ENCODE measurements at regions not wholly inside any gene's neighbourhood (a gene's known extent, or its start where the extent isn't known, plus 50 kb on each side); places are given as distances from the start of the nearest gene placed in this dataset.

DNA sequence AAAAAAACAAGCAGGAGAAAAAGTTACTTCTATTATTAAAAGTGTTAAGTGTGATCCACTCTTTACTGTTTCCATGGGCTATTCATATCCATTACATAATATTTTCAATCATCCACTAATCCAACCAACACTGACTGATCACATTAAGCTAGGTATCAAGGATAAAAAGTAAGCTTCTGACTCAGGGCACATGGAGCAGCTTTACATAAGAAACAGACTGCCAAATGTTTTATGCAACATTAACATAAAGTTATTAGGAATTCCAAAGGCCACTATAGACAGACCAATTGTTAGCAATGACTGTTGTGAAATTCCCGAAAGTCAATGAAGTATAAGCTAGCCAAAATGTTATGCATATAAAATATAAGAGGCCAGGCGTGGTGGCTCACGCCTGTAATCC lies 277.6 kb downstream of the ZEB2 start:
- no peak for DNase-seq (ENCODE audit: low read depth)

DNA sequence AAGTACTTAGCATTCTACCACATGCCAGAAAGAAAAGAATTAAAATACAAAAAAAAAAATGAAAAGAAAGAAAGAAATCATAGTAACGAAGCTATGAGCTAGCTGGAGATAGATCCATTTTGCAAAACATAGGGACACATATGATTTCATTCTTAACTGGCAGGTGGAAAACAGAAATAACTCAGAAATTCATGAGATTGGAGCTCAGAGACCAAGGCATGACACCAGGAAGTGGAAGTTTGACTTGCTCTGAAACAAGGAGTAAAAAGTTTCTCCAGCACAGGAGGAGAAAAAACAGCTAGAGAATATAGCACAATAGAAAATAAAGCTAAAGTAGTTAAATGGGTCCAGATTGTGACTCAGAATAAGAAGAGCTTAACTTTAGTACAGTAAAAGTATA lies 278.1 kb downstream of the ZEB2 start:
- DNase-seq (ENCODE audit: low read depth) = no peak

DNA sequence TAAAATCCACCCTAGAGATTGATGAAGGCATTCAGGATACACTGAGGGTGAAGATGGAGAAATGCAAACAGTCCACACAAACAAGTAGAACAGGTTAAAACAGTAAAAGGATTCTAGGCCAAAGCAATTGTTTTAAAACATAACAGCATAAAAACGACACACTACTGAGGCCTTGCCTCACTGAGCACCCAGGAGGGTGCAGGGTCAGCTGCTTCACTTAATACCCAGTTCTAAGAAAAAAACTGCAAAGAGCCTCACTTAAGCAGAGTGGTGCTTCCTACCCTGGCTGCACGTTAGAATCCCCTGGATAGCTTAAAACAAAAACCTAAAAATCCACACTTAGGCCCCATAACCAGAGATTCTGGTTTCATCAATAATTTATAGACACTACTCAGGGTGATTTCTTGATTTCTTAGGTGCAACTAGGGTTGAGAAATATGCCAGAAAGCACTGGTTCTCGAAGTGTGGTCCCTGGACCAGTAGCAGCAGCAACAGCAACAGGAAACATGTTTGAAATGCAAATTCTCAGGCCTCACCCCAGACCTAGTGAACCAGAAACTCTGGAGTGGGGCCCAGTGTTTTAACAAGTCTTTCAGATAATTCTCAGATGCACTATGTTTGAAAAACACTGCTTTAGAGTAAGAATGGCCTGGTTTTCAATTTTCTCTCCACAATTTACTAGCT lies 279.1 kb downstream of the ZEB2 start:
- DNase-seq (ENCODE audit: low read depth) = no peak

DNA sequence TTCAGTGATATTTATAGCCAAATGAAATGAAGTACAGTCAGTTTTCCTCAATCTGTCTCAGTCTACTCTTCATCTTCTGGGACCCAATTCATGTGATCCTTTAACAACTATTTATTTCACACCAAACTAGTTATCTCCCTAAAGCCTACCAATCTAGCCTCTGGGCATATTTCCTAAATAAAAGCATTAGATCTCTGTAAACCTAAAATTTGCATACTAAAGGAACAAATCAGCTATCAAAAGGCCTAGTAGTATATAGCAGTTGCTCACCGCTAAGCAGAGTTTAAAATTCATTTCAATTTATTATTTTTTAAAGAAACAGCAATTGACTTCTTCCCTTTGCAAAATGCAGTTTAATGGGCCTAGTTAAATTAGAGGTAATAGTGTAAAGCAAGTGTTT lies 280.2 kb downstream of the ZEB2 start:
- no peak for DNase-seq (ENCODE audit: low read depth)

DNA sequence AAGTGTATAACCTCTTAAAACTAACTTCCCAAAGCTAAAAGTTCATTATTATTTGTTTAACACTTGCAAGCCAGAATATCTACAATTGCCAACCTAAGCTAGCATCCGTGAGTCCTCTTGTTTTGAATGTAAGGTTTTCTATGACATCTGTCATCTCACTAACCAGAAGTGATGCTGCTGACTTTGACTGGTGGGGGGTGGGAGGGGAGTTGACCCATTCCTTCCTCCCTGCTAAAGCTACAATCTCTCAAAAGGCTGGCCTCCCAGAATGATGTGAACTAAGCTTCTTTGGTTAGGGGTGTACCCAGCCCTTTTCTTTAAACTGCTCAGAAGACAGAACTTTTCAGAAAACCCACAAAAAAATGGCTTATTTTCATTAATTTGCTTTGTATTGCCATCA lies 280.6 kb downstream of the ZEB2 start:
- no peak for DNase-seq (ENCODE audit: low read depth)

DNA sequence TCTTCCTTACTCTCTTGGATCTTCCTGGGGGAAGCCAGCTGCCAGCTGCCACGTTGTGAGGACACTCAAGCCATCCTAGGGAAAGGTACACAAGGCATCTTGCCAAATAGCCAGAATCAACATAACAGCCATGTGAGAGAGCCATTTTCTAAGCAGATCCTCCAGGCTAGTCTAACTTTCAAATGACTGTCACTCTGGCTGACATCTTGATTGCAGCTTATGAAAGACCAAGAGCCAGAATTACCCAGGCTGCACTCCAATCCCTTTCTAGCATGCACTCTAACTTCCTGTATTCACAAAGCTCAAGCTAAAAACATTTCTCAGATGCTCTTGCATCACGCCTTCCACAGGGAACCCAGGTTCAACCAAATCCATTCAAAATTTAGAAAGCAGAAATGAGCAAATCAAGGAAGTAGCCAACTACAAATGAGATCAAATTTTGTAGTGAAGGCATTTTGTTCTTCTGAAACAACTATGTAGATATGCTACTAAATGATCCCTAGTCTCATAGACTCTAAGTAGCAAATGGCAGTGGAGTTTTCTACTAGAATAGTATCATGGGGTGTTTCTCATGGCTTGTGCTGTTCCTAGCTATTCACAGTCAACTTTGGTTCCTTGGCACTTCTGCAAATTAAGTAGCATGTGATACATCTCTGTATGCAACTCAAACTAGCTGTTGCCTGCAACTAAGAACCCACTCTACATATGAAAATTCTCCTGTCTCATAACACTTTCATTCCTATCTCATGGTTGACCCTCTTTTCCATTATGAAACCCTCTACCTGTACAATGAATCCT lies 281.9 kb downstream of the ZEB2 start:
- DNase-seq (ENCODE audit: low read depth) = no peak

DNA sequence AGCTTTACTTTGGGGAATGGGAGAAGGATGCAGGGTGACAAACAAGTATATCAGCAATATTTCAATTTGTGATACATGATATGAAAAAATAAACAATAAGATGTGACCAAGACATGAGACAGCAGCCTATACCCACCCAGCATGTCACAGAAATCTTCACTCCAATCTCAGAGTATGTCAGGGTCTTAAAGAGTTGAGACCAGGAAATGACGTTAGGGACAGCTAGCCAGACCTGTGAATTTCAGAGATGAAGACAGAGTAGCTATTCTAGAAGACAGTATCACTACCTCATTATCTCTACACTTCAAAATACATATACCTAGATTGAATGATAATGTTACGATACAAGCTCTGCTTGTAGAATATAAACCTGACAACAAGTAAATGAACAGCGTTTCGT lies 282.8 kb downstream of the ZEB2 start:
- DNase-seq (ENCODE audit: low read depth) = no peak

DNA sequence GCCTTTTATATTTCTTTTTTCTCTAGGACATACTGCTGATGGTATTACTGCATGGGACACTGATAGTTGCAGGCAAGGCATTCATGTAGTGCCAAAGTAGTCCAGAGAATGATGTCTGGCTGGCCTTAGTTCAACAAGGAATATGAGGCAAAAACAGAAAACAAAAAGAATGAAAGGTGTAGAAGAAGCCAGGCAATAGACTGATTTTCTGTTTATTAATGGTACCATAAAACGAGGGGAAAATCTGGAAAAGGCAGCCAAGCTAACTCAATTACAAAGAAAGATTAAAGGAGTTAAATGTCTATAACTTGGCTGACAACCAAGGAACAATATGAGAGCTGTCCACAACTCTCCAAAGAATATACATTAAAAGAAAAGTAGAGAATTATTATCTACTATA lies 284.9 kb downstream of the ZEB2 start:
- DNase-seq (ENCODE audit: low read depth) = no peak

DNA sequence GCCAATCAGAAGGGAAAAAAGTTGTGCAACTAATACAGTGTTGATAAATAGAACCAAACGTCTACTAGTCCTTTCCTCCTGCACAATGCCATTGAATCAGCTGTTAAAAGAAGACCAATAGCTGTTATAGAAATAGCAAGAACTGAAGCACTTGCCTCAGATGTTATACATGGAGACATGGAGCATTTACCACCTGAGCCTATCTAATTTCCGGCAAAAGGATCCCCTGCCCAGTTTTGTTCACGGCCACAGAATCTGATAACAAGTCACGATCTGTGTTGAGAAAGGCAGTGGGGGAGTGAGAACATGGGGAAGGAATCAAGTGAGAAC lies 285.4 kb downstream of the ZEB2 start:
- DNase-seq (ENCODE audit: low read depth) = no peak

DNA sequence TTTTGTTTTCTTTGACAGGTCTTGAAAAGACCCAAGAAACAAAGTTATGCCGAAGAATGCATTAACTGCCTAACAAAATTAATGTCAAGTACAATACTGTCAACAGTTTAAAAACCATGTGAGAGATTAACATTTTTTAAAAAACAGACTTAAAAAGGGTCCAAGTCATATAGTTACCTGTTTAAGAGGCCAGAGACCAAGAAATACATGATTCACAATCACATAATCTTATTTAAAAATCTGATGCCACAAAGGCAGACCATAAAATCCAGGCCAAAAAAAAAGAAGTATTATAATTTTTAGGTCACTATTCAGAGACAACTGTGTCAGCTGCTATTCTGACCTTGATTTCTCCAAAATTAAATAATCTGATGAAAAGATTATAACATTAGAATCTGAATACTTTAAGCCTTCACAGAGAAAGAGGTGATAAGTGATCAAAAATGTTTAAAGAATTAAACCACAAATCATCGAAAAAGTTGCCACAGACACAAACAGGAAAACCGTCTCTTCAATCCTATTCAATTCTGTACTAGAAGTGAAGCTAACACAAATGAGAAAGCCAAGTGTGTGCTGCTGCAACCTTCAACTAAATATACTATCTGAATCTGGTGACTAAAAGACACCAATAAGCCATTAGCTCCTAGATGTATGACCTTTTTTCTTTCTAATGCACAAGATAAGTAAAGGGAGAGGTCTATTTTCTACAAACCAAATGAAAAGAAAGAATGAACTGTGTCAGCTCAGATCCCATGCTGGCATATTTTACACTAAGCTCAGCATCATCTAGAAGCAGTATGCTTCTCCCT lies 286.0 kb downstream of the ZEB2 start:
- DNase-seq (ENCODE audit: low read depth) = peak; percentile 28

DNA sequence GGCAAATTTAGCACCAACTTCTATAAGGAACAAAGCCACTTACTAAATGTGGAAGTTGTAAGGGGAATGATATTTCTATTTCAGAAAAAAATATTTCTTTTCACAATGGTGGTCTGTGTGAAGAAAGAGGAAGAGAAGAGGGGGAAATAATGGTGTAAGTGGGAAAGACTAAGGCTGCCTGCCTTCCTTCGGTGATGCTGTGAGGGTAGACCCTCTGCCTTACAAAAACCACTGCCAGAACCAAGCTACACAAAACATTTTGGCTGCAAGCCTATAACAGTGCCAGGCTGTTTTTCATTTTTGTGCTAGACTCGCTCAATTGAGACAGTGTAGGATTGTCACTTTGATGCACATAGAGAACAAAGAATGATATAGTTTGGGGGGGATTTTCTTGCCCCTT lies 286.6 kb downstream of the ZEB2 start:
- DNase-seq (ENCODE audit: low read depth) = no peak

DNA sequence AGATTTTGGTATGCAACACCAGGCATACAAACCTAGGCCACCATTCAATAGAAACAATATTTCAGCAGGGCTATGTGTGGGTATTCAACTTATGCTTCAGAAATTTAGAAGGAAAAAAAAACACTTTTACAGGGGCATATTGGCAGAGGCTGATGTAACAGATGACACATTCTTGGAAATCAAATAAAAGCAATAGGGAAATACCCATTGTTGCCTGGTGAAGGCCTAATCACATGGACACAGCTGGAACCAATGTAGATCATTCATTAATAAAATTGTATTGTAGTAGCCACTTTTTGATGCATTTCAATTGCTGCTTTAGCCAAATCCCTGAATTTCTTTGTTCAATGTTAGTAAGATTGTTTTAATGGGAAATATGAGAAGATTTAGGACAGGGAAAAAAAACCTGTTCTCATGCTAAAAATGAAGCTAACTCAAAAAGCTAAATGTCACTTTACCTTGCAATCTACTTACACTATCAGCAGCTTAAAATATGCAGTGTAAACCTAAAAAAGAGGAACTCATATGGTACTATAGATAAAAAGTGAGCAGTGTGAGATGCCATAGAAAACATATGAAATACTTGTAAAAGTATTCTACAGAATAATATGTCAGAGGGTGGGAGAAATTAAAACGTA lies 289.4 kb downstream of the ZEB2 start:
- no peak for DNase-seq (ENCODE audit: low read depth)

DNA sequence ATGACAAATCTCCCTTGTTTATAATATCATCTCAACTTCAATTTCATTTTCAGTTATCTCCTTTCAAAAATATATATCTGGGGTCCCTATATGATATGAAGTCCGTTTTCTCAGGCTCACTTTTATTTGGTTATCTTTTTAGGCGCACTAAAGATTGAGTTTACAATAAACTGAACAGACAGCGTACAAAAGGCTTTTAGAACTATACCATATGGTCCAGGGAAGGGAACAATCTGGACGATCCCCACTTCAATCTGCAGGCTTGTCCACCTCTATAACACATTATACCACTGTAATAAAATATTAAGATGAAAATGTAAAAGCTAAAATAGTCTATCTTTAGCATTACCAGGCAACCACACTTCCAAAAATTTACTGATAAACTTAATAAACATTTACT lies 289.9 kb downstream of the ZEB2 start:
- DNase-seq (ENCODE audit: low read depth) = no peak

DNA sequence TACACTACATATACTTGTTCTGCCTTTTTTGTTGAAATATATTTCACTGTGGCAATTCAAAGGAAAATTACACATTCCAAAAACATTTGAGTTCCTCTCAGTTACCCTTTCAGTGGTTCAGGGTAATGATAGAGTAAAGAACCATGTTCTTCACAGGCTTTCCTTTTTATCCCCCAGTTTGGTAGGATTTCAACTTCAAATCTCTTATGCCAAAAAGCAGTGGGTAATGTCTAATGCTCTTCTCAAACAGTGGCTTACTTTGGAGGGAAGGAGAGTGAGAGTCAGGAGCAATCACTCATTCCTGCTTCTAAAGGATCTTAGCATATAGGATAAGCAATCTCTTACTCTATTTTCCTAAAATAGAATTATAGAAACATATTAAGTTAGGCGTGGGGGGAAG lies 290.6 kb downstream of the ZEB2 start:
- DNase-seq (ENCODE audit: low read depth) = no peak

DNA sequence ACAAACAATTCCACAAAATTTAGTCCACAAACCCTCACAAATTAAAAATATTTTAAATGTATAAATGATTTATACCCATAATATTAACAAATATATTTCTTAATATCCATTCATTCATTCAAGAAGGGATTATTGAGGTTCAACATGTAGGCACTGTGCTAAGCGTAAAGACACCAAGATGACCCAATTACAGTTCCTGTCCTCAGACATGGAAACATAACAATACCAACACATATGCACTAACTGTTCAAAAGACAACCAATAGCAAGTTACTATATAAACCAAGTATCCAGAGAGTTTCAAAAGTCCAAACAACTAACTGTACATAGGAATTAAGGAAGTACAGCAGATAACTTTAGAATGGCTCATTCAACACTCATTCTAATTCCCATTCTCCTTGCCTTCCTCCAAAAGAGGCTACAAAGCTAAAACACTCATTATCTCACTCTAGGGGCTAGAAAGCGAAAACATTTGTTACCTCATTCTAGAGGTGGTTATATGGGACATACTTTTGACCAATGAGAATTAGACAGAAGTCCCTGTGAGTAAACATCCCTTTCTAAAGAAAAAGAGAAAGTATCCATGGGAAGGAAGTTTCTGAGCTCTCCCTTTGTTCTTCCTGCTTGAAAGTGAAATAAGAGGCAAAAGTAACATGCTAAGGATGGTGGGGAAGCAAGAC lies 292.4 kb downstream of the ZEB2 start:
- DNase-seq (ENCODE audit: low read depth) = no peak

DNA sequence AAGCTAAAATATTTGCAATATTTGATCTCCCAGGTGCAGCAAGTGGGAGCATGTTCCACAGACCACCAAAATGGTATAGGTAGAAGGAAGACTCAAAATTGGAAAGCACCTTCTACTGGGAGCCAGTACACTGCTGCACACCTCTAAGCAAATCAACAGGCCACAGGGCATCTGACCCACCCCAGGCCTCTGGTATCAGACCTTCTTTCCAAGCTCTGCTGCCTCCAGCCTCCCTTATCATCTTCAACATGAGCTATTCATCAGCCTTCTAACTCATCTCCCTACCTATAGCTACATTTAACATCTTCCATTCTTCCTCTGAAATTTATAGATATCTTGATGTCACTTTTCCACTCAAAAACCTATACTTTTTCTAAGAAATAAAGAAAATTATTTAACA lies 294.8 kb downstream of the ZEB2 start:
- no peak for DNase-seq (ENCODE audit: low read depth)

DNA sequence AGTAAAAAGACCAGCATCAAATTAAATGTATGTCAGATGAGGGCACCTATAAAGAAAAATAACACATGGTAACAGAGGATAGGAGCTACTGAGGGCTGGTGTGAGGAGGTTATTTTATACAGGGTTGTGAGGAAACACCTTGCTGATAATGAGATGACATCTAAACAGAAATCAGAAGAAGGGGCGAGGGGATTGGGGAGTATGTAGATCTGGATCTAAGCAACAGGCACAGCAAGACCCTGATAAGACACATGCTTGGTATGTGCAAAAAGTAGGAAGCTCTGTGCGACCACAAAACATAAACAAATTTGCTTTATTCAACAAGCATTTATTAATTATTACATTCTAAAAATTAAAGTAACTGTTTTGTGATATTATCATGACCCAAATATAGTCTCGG lies 295.4 kb downstream of the ZEB2 start:
- no peak for DNase-seq (ENCODE audit: low read depth)

DNA sequence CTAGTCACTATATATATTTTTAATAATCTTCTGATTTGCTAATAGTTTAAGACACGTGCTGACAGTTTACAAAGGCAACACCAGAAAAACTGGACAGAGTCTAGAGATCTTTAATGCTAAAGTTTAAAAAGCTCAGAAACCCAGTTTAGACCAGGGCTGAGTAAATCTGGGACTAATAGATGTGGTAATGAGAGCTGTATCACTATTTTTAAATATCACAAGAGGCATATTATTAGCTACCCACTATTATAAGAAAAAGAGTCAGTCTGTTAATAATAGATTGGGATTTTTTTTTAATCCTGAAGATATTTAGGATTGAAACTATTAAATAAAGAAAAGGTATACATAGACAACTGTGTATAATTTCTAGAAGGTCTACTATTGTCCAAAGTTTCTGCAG lies 299.9 kb downstream of the ZEB2 start:
- DNase-seq (ENCODE audit: low read depth) = no peak

DNA sequence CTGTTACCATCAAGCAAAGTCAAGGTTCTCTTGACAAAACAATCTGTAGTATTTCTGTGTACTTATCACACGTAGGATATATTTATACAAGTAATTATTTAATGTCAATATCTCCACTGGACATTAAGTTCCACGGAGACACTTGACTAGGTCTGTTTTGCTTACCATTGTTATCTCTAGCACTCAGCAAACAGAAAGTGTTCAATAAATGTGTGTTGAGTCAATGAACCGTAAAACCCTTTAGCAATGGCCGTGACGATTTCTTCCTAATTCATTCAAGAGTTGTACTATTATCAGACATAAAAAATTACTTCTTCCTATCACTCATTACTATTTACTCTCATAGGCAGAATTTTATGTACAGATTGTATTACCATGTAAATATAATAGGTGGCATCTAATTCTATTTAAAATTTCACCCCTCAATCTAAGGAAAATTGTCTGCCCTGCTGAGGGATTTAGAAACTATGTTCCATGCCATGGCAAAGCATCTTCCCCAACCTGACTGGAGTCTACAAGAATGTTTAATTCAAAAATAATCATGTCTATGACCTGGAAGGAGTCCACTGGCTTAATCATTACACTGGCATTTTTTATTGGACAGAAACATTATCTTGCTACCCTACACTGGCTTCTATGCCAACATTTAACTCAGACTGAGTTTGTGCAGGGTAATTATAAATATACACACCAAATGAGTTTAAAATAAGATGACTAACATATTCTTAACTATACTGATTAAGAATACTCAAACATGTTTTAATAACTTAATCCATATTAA lies 301.9 kb downstream of the ZEB2 start:
- DNase-seq (ENCODE audit: low read depth) = no peak

DNA sequence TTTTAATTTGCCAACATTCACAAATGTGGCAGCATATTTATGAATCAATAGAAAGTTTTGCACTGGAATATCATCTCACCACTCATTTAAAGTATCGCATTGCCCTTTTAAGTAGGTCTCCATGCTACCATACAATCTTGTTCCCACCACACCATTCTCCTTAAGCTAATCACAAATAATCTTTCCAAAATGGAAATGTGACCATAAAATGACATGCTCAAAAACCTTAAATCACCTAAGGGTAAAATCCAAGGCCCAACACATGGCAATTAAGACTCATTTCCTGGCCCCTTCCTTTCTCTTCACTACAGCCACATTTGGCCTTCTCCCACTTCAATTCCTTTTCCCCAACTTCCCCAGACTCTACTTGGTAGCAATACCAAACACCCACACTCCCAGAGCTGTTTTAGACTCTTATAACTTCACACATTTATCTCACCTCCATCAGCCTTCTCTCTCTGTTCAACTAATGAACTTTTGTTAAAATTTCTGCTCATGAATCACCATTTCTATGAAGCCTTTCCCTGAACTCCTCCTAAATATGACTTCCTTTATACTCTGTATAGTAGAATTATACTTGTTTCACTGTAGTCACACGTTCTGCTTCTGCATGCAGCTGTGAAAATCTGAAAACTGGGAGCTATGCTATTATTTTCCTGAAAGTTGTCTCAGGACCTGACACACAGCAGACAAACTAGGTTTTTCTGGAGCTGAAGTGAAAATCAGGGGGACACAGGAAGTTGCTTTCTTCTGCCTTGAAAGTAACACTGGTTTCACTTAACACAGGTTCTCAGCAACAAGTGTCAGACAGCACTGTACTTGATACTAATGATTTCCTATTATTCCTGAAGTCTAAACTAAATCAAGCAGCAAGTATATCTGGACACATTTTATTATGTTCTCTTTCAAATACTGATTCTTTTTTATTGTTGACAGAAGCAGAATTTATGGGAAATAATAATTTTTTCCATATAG lies 303.9 kb downstream of the ZEB2 start:
- DNase-seq (ENCODE audit: low read depth) = no peak

All from amniotic epithelial cell (primary cell).